Spinal cord (tissue), 9 donors: ENCODE measurements at regions not wholly inside any gene's neighbourhood (a gene's known extent, or its start where the extent isn't known, plus 50 kb on each side); places are given as distances from the start of the nearest gene placed in this dataset.
"Not testable (repeated sequence)": the region's sequence is repeated elsewhere in the genome, so short reads cannot be mapped to it uniquely, and the experiment has no call there.

Experiments used
- DNase-seq, 6 donors: peaks; one replicate each; pipeline versions ENCODE4 v3.0.0 to v3.0.0-alpha.2; 2013 to 2015; ENCODE audit warnings: low spot score in 6 of 6, low read depth in 4 of 6
- H3K27ac ChIP-seq: one replicate; pipeline ENCODE4 v1.5.1; 2013; ENCODE audit warnings: low read depth, low read length, control low read depth
- H3K27me3 ChIP-seq: one replicate; pipeline ENCODE4 v1.6.1; 2013; ENCODE audit warnings: low read length; ENCODE audit not compliant: control insufficient read depth, insufficient read depth
- H3K36me3 ChIP-seq: one replicate; pipeline ENCODE4 v1.6.1; 2013; ENCODE audit warnings: low read length; ENCODE audit not compliant: control insufficient read depth, insufficient read depth
- H3K4me1 ChIP-seq: one replicate; pipeline ENCODE4 v1.6.1; 2013; ENCODE audit warnings: low read length; ENCODE audit not compliant: control insufficient read depth, insufficient read depth
- H3K4me3 ChIP-seq: one replicate; pipeline ENCODE4 v1.5.1; 2013; ENCODE audit warnings: low read depth, low read length, control low read depth
- H3K9me3 ChIP-seq: one replicate; pipeline ENCODE4 v1.6.1; 2013; ENCODE audit warnings: low read length; ENCODE audit not compliant: control insufficient read depth, insufficient read depth
- WGBS: methylation state at CpG from one replicate; pipeline ENCODE4 v1.1.5; 2013; ENCODE audit warnings: missing lambda C conversion rate; ENCODE audit not compliant: insufficient coverage; 5-methylcytosine and 5-hydroxymethylcytosine counted together
- donor health status: healthy.

GRCh38 chr1:189752461-189752995, 725.1 kb downstream of the BRINP3 start:
- H3K27me3 ChIP-seq: no peaks in the 10 kb centered on the region
- H3K9me3 ChIP-seq: no peaks in the 10 kb centered on the region
- no peaks in the 10 kb centered on the region for H3K4me1 ChIP-seq
- DNase-seq: no peak
- H3K4me3 ChIP-seq: no peak overlapping the region
- no peaks in the 10 kb centered on the region for H3K36me3 ChIP-seq
- H3K27ac ChIP-seq: no peak overlapping the region
- no CpG with 5 or more reads among the region's 1 CpG for WGBS

GRCh38 chr1:189755100-189755499, 722.6 kb downstream of the BRINP3 start:
- not testable (repeated sequence) for H3K27me3 ChIP-seq, H3K4me3 ChIP-seq, DNase-seq, H3K4me1 ChIP-seq, H3K9me3 ChIP-seq, H3K27ac ChIP-seq, H3K36me3 ChIP-seq
- WGBS: 86% methylated on average over 9 of the region's 9 CpGs

- no peaks in the 10 kb centered on the region for H3K9me3 ChIP-seq
- H3K27me3 ChIP-seq: no peaks in the 10 kb centered on the region
- no peaks in the 10 kb centered on the region for H3K4me1 ChIP-seq
- H3K27ac ChIP-seq: no peak overlapping the region
- no peak for DNase-seq
- H3K36me3 ChIP-seq: no peaks in the 10 kb centered on the region
- WGBS: 87% methylated on average over 2 of the region's 2 CpGs
- no peak overlapping the region for H3K4me3 ChIP-seq
These were observed 713.0 kb downstream of the BRINP3 start for GRCh38 chr1:189764391-189765320.

- no peak overlapping the region for H3K27ac ChIP-seq
- no peaks in the 10 kb centered on the region for H3K36me3 ChIP-seq
- H3K4me1 ChIP-seq: no peaks in the 10 kb centered on the region
- no peaks in the 10 kb centered on the region for H3K9me3 ChIP-seq
- H3K27me3 ChIP-seq: no peaks in the 10 kb centered on the region
- no peak overlapping the region for H3K4me3 ChIP-seq
- DNase-seq: no peak
- WGBS: no CpG with 5 or more reads among the region's 3 CpGs
These were observed 708.2 kb downstream of the BRINP3 start for GRCh38 chr1:189769448-189769847.

- Histone ChIP-seq H3K27me3 (no peaks in the 10 kb centered on the region), H3K9me3 (no peaks in the 10 kb centered on the region), H3K4me3 (no peak overlapping the region), H3K27ac (no peak overlapping the region), H3K36me3 (no peaks in the 10 kb centered on the region), H3K4me1 (no peaks in the 10 kb centered on the region)
- DNase-seq: no peak
- WGBS: no CpG with 5 or more reads among the region's 2 CpGs
These were observed 702.9 kb downstream of the BRINP3 start for GRCh38 chr1:189774721-189775287.

- WGBS: no CpG with 5 or more reads among the region's 1 CpG
- H3K9me3 ChIP-seq: no peaks in the 10 kb centered on the region
- H3K4me3 ChIP-seq: no peak overlapping the region
- H3K27me3 ChIP-seq: no peaks in the 10 kb centered on the region
- H3K36me3 ChIP-seq: no peaks in the 10 kb centered on the region
- H3K4me1 ChIP-seq: no peaks in the 10 kb centered on the region
- no peak overlapping the region for H3K27ac ChIP-seq
- no peak for DNase-seq
These were observed 702.3 kb downstream of the BRINP3 start for GRCh38 chr1:189775343-189775742.

GRCh38 chr1:189779034-189779433, 698.6 kb downstream of the BRINP3 start:
- Histone ChIP-seq H3K36me3 (no peaks in the 10 kb centered on the region), H3K27ac (no peak overlapping the region), H3K27me3 (no peaks in the 10 kb centered on the region), H3K4me3 (no peak overlapping the region), H3K9me3 (no peaks in the 10 kb centered on the region), H3K4me1 (no peaks in the 10 kb centered on the region)
- WGBS: no CpG with 5 or more reads among the region's 1 CpG
- no peak for DNase-seq

- H3K9me3 ChIP-seq: no peaks in the 10 kb centered on the region
- WGBS: 38% methylated on average over 2 of the region's 2 CpGs
- H3K4me1 ChIP-seq: no peaks in the 10 kb centered on the region
- DNase-seq: peak in 3 of 6 donors; percentile 12 to 67 (median 23)
- H3K4me3 ChIP-seq: no peak overlapping the region
- no peaks in the 10 kb centered on the region for H3K27me3 ChIP-seq
- no peak overlapping the region for H3K27ac ChIP-seq
- no peaks in the 10 kb centered on the region for H3K36me3 ChIP-seq
These were observed 695.4 kb downstream of the BRINP3 start for GRCh38 chr1:189782295-189782694.

GRCh38 chr1:189783456-189783855, 694.2 kb downstream of the BRINP3 start:
- H3K9me3 ChIP-seq: no peaks in the 10 kb centered on the region
- no peaks in the 10 kb centered on the region for H3K27me3 ChIP-seq
- no peak overlapping the region for H3K27ac ChIP-seq
- no peak for DNase-seq
- no peaks in the 10 kb centered on the region for H3K4me1 ChIP-seq
- H3K36me3 ChIP-seq: no peaks in the 10 kb centered on the region
- no CpG with 5 or more reads among the region's 2 CpGs for WGBS
- H3K4me3 ChIP-seq: no peak overlapping the region
